GM23248 (cell line): ENCODE measurements at regions not wholly inside any gene's neighbourhood (a gene's known extent, or its start where the extent isn't known, plus 50 kb on each side); places are given as distances from the start of the nearest gene placed in this dataset.

ENCODE experiments used
- EZH2 ChIP-seq: fragments of 200-600 bp; sonication (generic); IDR thresholded peaks from 2 replicates; pipeline ENCODE4 v1.6.1; 2018; ENCODE audit warnings: antibody characterized with exemption, mild to moderate bottlenecking; ENCODE audit not compliant: insufficient read depth, poor library complexity, severe bottlenecking
- EZH2phosphoT487 ChIP-seq: fragments of 200-600 bp; sonication (generic); IDR thresholded peaks from 2 replicates; pipeline ENCODE4 v1.6.1; 2018; ENCODE audit warnings: antibody characterized with exemption, moderate library complexity, mild to moderate bottlenecking, low read depth; ENCODE audit not compliant: insufficient read depth

DNA sequence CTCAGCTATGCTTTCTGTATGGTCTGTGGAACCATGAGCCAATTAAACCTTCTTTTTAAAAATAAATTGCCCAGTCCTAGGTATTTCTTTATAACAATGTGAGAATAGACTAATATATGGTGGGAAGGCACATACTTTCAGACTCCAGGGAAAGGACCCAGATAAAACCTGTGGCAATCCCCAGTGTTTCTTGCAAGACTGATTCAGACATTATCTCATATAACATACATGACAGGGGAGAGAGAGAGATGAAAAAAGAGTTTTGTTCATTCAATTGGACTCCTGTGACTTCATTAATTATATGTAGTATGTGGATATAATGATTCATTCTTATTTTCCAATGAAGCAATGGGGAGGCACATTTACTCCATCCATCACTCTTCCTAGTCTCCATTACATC lies 291.4 kb upstream of the PRKX start:
- no peak for TF ChIP-seq EZH2
- no peak for TF ChIP-seq EZH2phosphoT487
